GM12872 (cell line): ENCODE measurements at regions not wholly inside any gene's neighbourhood (a gene's known extent, or its start where the extent isn't known, plus 50 kb on each side); places are given as distances from the start of the nearest gene placed in this dataset.

Experiments used
- CTCF ChIP-seq: IDR thresholded peaks from 3 replicates; pipeline ENCODE4 v1.5.1; 2011; ENCODE audit warnings: low read depth, mild to moderate bottlenecking, low read length, moderate library complexity; ENCODE audit not compliant: insufficient read depth

GRCh38 chr3:22392286-22392685 lies 641.3 kb upstream of the ZNF385D start:
- TF ChIP-seq CTCF = no peak

GRCh38 chr3:22392859-22393258 lies 641.8 kb upstream of the ZNF385D start:
- no peak for TF ChIP-seq CTCF

GRCh38 chr3:22399566-22399965 lies 648.6 kb upstream of the ZNF385D start:
- no peak for TF ChIP-seq CTCF

- no peak for TF ChIP-seq CTCF
Measured at GRCh38 chr3:22401499-22401898, 650.5 kb upstream of the ZNF385D start.

- TF ChIP-seq CTCF = no peak
Measured at GRCh38 chr3:22414239-22414638, 663.2 kb upstream of the ZNF385D start.

GRCh38 chr3:22419261-22419660 lies 668.3 kb upstream of the ZNF385D start:
- TF ChIP-seq CTCF = no peak

GRCh38 chr3:22421589-22421988 lies 670.6 kb upstream of the ZNF385D start:
- no peak for TF ChIP-seq CTCF

- TF ChIP-seq CTCF = no peak
Measured at GRCh38 chr3:22431334-22431733, 680.3 kb upstream of the ZNF385D start.
